Astrocyte (in vitro differentiated cells and primary cell): ENCODE measurements at regions not wholly inside any gene's neighbourhood (a gene's known extent, or its start where the extent isn't known, plus 50 kb on each side); places are given as distances from the start of the nearest gene placed in this dataset.

Experiments
- DNase-seq: peaks from one replicate; pipeline ENCODE4 v3.0.0-alpha.2; 2010; ENCODE audit warnings: low read depth
- FAIRE-seq: peaks from 2 replicates; lab custom pipeline; 2011; peaks lifted over from hg19 to GRCh38; lab: Jason Lieb, UNC
- H2AFZ ChIP-seq: 2 replicates; pipeline ENCODE4 v1.6.0; 2012; ENCODE audit warnings: low read depth, low read length, inconsistent platforms
- H3K27ac ChIP-seq: 2 replicates; pipeline ENCODE4 v1.5.1; 2011; ENCODE audit warnings: low read depth, low read length, inconsistent platforms
- H3K27me3 ChIP-seq: 2 replicates; pipeline ENCODE4 v1.6.0; 2011; ENCODE audit warnings: low read length, inconsistent platforms; ENCODE audit not compliant: insufficient read depth
- H3K36me3 ChIP-seq: 2 replicates; pipeline ENCODE4 v1.5.1; 2011; ENCODE audit warnings: low read length, inconsistent platforms; ENCODE audit not compliant: insufficient read depth
- H3K4me1 ChIP-seq: 2 replicates; pipeline ENCODE4 v1.5.1; 2011; ENCODE audit warnings: low read length, inconsistent platforms; ENCODE audit not compliant: insufficient read depth
- H3K4me2 ChIP-seq: 2 replicates; pipeline ENCODE4 v1.6.0; 2012; ENCODE audit warnings: low read length, inconsistent platforms
- H3K4me3 ChIP-seq: 2 replicates; pipeline ENCODE4 v1.5.1; 2011; ENCODE audit warnings: low read depth, mild to moderate bottlenecking, low read length, inconsistent platforms; ENCODE audit not compliant: insufficient read depth
- H3K79me2 ChIP-seq: 2 replicates; pipeline ENCODE4 v1.6.0; 2012; ENCODE audit warnings: mild to moderate bottlenecking, low read length, inconsistent platforms; ENCODE audit not compliant: insufficient read depth
- H3K9ac ChIP-seq: 2 replicates; pipeline ENCODE4 v1.6.0; 2012; ENCODE audit warnings: mild to moderate bottlenecking, low read length, inconsistent platforms
- H3K9me3 ChIP-seq: 2 replicates; pipeline ENCODE4 v1.5.1; 2012; ENCODE audit warnings: low read depth, mild to moderate bottlenecking, low read length, inconsistent platforms; ENCODE audit not compliant: insufficient read depth
- H4K20me1 ChIP-seq: 2 replicates; pipeline ENCODE4 v1.6.0; 2012; ENCODE audit warnings: low read length, inconsistent platforms; ENCODE audit not compliant: insufficient read depth
- H3K27ac Mint-ChIP-seq: one replicate; pipeline ENCODE4 v1.8.0; 2021; ENCODE audit warnings: mild to moderate bottlenecking, mixed read lengths; ENCODE audit not compliant: unreplicated experiment
- H3K27me3 Mint-ChIP-seq: one replicate; pipeline ENCODE4 v1.8.0; 2021; ENCODE audit warnings: low read depth, mixed read lengths; ENCODE audit not compliant: unreplicated experiment
- H3K36me3 Mint-ChIP-seq: one replicate; pipeline ENCODE4 v1.8.0; 2021; ENCODE audit warnings: low read depth, mixed read lengths; ENCODE audit not compliant: unreplicated experiment
- H3K4me1 Mint-ChIP-seq: one replicate; pipeline ENCODE4 v1.8.0; 2021; ENCODE audit warnings: low read depth, mixed read lengths; ENCODE audit not compliant: unreplicated experiment
- H3K4me3 Mint-ChIP-seq: one replicate; pipeline ENCODE4 v1.8.0; 2021; ENCODE audit warnings: mild to moderate bottlenecking, moderate library complexity, mixed read lengths; ENCODE audit not compliant: unreplicated experiment
- H3K9me3 Mint-ChIP-seq: one replicate; pipeline ENCODE4 v1.8.0; 2021; ENCODE audit warnings: mild to moderate bottlenecking, mixed read lengths; ENCODE audit not compliant: unreplicated experiment
- EZH2 ChIP-seq: IDR thresholded peaks from 2 replicates; pipeline ENCODE4 v1.6.1; 2012; ENCODE audit warnings: mild to moderate bottlenecking, low read length, inconsistent platforms; ENCODE audit not compliant: insufficient read depth
- TF ChIP-seq, protein P1 (sequence below): IDR thresholded peaks from 2 replicates; pipeline ENCODE4 v1.5.1; 2011; ENCODE audit warnings: low read depth, mild to moderate bottlenecking, inconsistent platforms, low read length, moderate library complexity; ENCODE audit not compliant: insufficient read depth

DNA sequence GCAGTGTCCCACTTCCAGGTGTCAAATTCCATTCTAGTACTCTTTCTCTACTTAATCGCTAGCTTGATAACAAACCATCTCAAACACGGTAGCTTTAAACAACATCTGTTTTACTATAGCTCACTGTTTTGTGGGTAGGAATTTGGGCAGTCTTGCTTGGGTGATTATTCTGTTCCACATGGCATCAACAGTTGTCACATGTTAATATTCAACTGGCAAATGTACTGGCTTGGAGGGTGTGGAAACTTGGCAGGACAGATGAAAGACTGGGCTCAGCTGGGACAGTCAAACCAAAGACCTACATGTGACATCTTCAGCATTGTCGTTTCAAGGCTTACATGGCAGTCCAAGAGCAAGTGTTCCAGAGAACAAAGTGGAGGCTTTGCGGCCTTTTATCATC is 241.8 kb downstream of the PTH2R start:
- no peaks in the 10 kb centered on the region for H3K4me1 Mint-ChIP-seq
- Histone ChIP-seq H3K4me3 (no peak overlapping the region), H3K36me3 (no peaks in the 10 kb centered on the region), H3K9ac (no peak overlapping the region), H4K20me1 (no peaks in the 10 kb centered on the region), H2AFZ (no peak overlapping the region), H3K27ac (no peak overlapping the region), H3K4me2 (no peak overlapping the region), H3K79me2 (no peaks in the 10 kb centered on the region), H3K4me1 (no peaks in the 10 kb centered on the region), H3K9me3 (peaks cover 2% of the 10 kb centered on the region), H3K27me3 (no peaks in the 10 kb centered on the region)
- no peaks in the 10 kb centered on the region for H3K36me3 Mint-ChIP-seq
- no peak for FAIRE-seq
- no peak overlapping the region for H3K4me3 Mint-ChIP-seq
- H3K9me3 Mint-ChIP-seq = peaks cover 1% of the 10 kb centered on the region
- no peak for DNase-seq
- H3K27ac Mint-ChIP-seq = no peak overlapping the region
- TF ChIP-seq, protein P1, sequence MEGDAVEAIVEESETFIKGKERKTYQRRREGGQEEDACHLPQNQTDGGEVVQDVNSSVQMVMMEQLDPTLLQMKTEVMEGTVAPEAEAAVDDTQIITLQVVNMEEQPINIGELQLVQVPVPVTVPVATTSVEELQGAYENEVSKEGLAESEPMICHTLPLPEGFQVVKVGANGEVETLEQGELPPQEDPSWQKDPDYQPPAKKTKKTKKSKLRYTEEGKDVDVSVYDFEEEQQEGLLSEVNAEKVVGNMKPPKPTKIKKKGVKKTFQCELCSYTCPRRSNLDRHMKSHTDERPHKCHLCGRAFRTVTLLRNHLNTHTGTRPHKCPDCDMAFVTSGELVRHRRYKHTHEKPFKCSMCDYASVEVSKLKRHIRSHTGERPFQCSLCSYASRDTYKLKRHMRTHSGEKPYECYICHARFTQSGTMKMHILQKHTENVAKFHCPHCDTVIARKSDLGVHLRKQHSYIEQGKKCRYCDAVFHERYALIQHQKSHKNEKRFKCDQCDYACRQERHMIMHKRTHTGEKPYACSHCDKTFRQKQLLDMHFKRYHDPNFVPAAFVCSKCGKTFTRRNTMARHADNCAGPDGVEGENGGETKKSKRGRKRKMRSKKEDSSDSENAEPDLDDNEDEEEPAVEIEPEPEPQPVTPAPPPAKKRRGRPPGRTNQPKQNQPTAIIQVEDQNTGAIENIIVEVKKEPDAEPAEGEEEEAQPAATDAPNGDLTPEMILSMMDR = no peak
- no peak for TF ChIP-seq EZH2
- H3K27me3 Mint-ChIP-seq = no peaks in the 10 kb centered on the region

DNA sequence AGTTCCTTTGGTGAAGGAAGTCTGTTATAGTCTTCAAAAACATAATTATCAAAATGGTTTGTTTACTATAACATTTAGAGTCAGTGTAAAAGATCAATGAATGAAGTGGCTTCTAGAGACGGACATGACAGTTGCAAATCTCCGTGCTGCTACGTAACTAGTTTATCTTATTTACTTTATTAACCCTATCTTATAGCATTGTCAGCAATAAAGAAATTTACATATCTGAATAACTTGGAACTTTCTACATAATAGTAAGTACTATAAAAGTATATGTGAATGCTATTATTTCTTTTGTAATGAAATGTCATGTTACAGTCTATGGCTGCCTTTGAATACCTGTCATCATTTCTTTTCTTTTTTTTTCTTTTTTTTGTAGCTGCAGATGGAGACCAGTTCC is 246.8 kb downstream of the PTH2R start:
- no peaks in the 10 kb centered on the region for H3K36me3 Mint-ChIP-seq
- no peak for TF ChIP-seq EZH2
- TF ChIP-seq, protein P1 = no peak
- H3K4me2 ChIP-seq = no peak overlapping the region
- no peak overlapping the region for H2AFZ ChIP-seq
- H3K4me3 ChIP-seq = no peak overlapping the region
- no peak overlapping the region for H3K27ac ChIP-seq
- FAIRE-seq (no peak), DNase-seq (no peak)
- no peaks in the 10 kb centered on the region for H3K9me3 Mint-ChIP-seq
- no peaks in the 10 kb centered on the region for H3K27me3 ChIP-seq
- no peaks in the 10 kb centered on the region for H3K27me3 Mint-ChIP-seq
- H3K9me3 ChIP-seq = peaks cover 2% of the 10 kb centered on the region
- no peaks in the 10 kb centered on the region for H4K20me1 ChIP-seq
- H3K4me1 ChIP-seq = no peaks in the 10 kb centered on the region
- no peak overlapping the region for H3K4me3 Mint-ChIP-seq
- no peaks in the 10 kb centered on the region for H3K4me1 Mint-ChIP-seq
- no peak overlapping the region for H3K27ac Mint-ChIP-seq
- H3K9ac ChIP-seq = no peak overlapping the region
- no peaks in the 10 kb centered on the region for H3K36me3 ChIP-seq
- no peaks in the 10 kb centered on the region for H3K79me2 ChIP-seq

DNA sequence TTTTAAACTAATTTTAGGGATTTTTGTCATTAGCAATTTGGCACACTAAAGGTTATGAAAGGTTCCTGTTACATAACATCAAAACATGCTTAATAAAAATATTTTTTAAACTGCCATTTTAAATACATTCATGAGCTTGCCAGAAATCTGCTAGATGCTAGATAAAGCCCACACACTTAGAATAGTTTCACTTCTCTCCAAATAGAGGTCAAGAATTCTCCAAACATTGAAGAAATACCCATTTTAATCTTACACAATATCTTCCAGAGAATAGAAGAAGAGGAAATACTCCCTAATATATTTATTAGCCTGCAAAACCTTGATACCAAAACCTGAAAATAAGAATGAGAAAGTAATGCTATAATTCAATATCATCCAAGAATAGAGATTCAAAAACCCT is 247.5 kb downstream of the PTH2R start:
- Mint-ChIP-seq H3K4me1 (no peaks in the 10 kb centered on the region), H3K27ac (no peak overlapping the region), H3K27me3 (no peaks in the 10 kb centered on the region), H3K4me3 (no peak overlapping the region), H3K9me3 (no peaks in the 10 kb centered on the region), H3K36me3 (no peaks in the 10 kb centered on the region)
- Histone ChIP-seq H3K27me3 (no peaks in the 10 kb centered on the region), H3K4me1 (no peaks in the 10 kb centered on the region), H3K9me3 (peaks cover 2% of the 10 kb centered on the region), H3K9ac (no peak overlapping the region), H3K27ac (no peak overlapping the region), H3K36me3 (no peaks in the 10 kb centered on the region), H2AFZ (no peak overlapping the region), H4K20me1 (no peaks in the 10 kb centered on the region), H3K4me3 (no peak overlapping the region), H3K4me2 (no peak overlapping the region), H3K79me2 (no peaks in the 10 kb centered on the region)
- DNase-seq (no peak), FAIRE-seq (no peak)
- TF ChIP-seq, protein P1 = no peak
- no peak for TF ChIP-seq EZH2
